GM12891 (cell line): ENCODE measurements at regions not wholly inside any gene's neighbourhood (a gene's known extent, or its start where the extent isn't known, plus 50 kb on each side); places are given as distances from the start of the nearest gene placed in this dataset.
"Not testable (repeated sequence)": the region's sequence is repeated elsewhere in the genome, so short reads cannot be mapped to it uniquely, and the experiment has no call there.

Experiments
- POLR2A ChIP-seq: IDR thresholded peaks from 2 replicates; pipeline ENCODE4 v1.6.1; 2011; ENCODE audit warnings: low read depth, low read length, control low read depth
- POLR2AphosphoS5 ChIP-seq: IDR thresholded peaks from 2 replicates; pipeline ENCODE4 v1.6.1; 2011; ENCODE audit warnings: low read depth, low read length, control low read depth
- POU2F2 ChIP-seq: IDR thresholded peaks from 2 replicates; pipeline ENCODE4 v1.6.1; 2011; ENCODE audit warnings: low read depth, mild to moderate bottlenecking, control low read depth, low read length, moderate library complexity
- TAF1 ChIP-seq: IDR thresholded peaks from 2 replicates; pipeline ENCODE4 v1.6.1; 2011; ENCODE audit warnings: low read depth, low read length, control low read depth

DNA sequence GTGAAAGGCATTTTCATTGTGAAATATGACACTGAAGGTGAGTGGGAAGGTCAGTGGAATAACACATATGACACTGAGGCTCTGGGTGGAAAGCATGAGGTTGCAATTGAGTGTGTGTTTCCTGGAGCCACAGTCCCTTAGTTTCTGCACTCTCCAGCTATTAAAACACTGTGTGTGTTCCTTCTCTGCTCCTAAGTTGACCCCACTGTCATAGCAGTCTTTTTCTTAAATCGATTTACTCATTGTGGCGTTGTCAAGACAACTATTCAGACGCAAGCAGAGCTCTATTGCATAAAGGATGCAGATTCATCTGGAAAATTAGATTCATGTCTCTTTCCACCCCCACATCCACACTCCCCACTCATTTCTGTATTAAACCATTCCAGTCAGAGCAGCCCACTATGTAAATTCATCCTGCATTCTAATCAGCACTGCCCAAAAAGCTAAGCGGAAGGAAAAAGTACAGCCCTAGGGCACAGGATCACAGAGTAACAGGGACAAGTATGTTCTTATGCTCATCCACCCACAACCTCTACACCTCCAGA lies 154.2 kb upstream of the NUDT10 start:
- not testable (repeated sequence) for TF ChIP-seq POU2F2, POLR2AphosphoS5, POLR2A, TAF1
